CD4-positive, alpha-beta T cell treated with Interferon gamma for 1 hour (primary cell): ENCODE measurements at regions not wholly inside any gene's neighbourhood (a gene's known extent, or its start where the extent isn't known, plus 50 kb on each side); places are given as distances from the start of the nearest gene placed in this dataset.

Experiments used
- DNase-seq: peaks from one replicate; pipeline ENCODE4 v3.0.0-alpha.2; 2020

GRCh38 chr10:7477538-7478334 is 66.9 kb upstream of the SFMBT2 start:
- no peak for DNase-seq

GRCh38 chr10:7475939-7476338 is 65.1 kb upstream of the SFMBT2 start:
- DNase-seq, result no peak

- DNase-seq, result no peak
Measured at GRCh38 chr10:7475046-7475911, 64.4 kb upstream of the SFMBT2 start.

- DNase-seq, result no peak
Measured at GRCh38 chr10:7474388-7474787, 63.6 kb upstream of the SFMBT2 start.

- no peak for DNase-seq
Measured at GRCh38 chr10:7473474-7473873, 62.6 kb upstream of the SFMBT2 start.

GRCh38 chr10:7471720-7472367 is 61.0 kb upstream of the SFMBT2 start:
- peak; percentile 67 for DNase-seq

- DNase-seq, result no peak
Measured at GRCh38 chr10:7470371-7470770, 59.5 kb upstream of the SFMBT2 start.

GRCh38 chr10:7467031-7467667 is 56.3 kb upstream of the SFMBT2 start:
- no peak for DNase-seq

GRCh38 chr10:7464691-7465090 is 53.9 kb upstream of the SFMBT2 start:
- no peak for DNase-seq
